ENCODE measurements at regions not wholly inside any gene's neighbourhood (a gene's known extent, or its start where the extent isn't known, plus 50 kb on each side); places are given as distances from the start of the nearest gene placed in this dataset.

DNA sequence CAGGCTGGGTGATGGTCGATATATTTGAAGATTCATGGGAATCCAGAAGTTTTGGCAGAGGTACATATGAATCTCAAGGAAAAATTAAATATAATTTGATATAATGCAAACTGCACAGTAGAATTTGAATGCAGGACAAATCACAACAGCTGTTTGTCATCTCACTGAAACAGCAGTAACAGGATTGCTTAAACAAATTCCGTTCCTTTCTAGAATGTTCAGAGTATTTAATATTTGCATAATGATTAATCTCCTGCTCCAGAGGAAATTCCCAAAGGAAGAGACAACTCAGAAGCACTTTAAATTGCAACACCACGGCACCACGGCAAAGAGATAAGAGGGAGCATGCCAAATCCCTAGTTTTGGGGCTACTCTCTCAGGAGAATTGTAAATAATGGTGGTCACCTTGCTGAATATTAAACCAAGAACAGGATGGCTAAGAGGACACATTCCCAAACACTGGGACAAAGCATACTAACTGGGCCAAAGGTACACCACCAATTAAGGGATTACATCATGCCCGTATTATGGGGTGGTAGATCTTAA is 67.8 kb upstream of the MAP4K3 start (continued):
- TF ChIP-seq NKX3-1 (CRISPR knock-in tag; IDR thresholded peaks at IDR 0.05) (peak; percentile 67; the same call in 1 of the 2 replicates), TCF7 (IDR thresholded peaks at IDR 0.05; ENCODE audit: low read depth) (peak; percentile 74), PPARG (CRISPR knock-in tag; conservative IDR thresholded peaks at IDR 0.05) (peak; percentile 99), GMEB1 (CRISPR knock-in tag; IDR thresholded peaks at IDR 0.05; ENCODE audit: borderline replicate concordance) (peak; percentile 22; the same call in 1 of the 2 replicates), RXRB (CRISPR knock-in tag; IDR thresholded peaks at IDR 0.05; ENCODE audit: borderline replicate concordance) (peak; percentile 86), SKIL (CRISPR knock-in tag; IDR thresholded peaks at IDR 0.05; ENCODE audit: borderline replicate concordance) (peak; percentile 81), MIXL1 (CRISPR knock-in tag; IDR thresholded peaks at IDR 0.05) (peak; percentile 74), SOX5 (CRISPR knock-in tag; IDR thresholded peaks at IDR 0.05; ENCODE audit: borderline replicate concordance) (peak; percentile 73; the same call in 1 of the 2 replicates), ZFP36 (IDR thresholded peaks at IDR 0.05; ENCODE audit: borderline replicate concordance, low read depth, low read length, partially characterized antibody) (no peak), ZFP90 (CRISPR knock-in tag; IDR thresholded peaks at IDR 0.05; ENCODE audit: borderline replicate concordance) (0 out of 2 replicates have a peak, but pooled peaks have one; percentile 14), ZFP1 (CRISPR knock-in tag; IDR thresholded peaks at IDR 0.05) (peak; percentile 44; the same call in 1 of the 2 replicates), TARDBP (CRISPR knock-in tag; IDR thresholded peaks at IDR 0.05) (peak; percentile 55; the same call in 1 of the 2 replicates), ISL2 (CRISPR knock-in tag; IDR thresholded peaks at IDR 0.05) (peak; percentile 90), ATF7 (IDR thresholded peaks at IDR 0.05) (peak; percentile 60; the same call in 1 of the 2 replicates), ATF7 (CRISPR knock-in tag; IDR thresholded peaks at IDR 0.05) (no peak; the same call in 1 of the 2 replicates), POGZ (CRISPR knock-in tag; IDR thresholded peaks at IDR 0.05) (0 out of 2 replicates have a peak, but pooled peaks have one; percentile 19), ARNT2 (CRISPR knock-in tag; IDR thresholded peaks at IDR 0.05; ENCODE audit: low read depth) (peak; percentile 24; the same call in 1 of the 2 replicates), MAX (IDR thresholded peaks at IDR 0.05) (0 out of 2 replicates have a peak, but pooled peaks have one; percentile 17), SAP130 (CRISPR knock-in tag; IDR thresholded peaks at IDR 0.05; ENCODE audit: low read depth) (peak; percentile 44), HMG20B (CRISPR knock-in tag; conservative IDR thresholded peaks at IDR 0.05) (peak; percentile 74), FOXO1 (CRISPR knock-in tag; IDR thresholded peaks at IDR 0.05) (peak; percentile 42; the same call in 1 of the 2 replicates), GFI1 (CRISPR knock-in tag; IDR thresholded peaks at IDR 0.05; ENCODE audit: borderline replicate concordance) (peak; percentile 77), ARID2 (CRISPR knock-in tag; IDR thresholded peaks at IDR 0.05; ENCODE audit: borderline replicate concordance) (0 out of 2 replicates have a peak, but pooled peaks have one; percentile 42), ZNF296 (CRISPR knock-in tag; conservative IDR thresholded peaks at IDR 0.05) (no peak)
- TF ChIP-seq, protein P1, sequence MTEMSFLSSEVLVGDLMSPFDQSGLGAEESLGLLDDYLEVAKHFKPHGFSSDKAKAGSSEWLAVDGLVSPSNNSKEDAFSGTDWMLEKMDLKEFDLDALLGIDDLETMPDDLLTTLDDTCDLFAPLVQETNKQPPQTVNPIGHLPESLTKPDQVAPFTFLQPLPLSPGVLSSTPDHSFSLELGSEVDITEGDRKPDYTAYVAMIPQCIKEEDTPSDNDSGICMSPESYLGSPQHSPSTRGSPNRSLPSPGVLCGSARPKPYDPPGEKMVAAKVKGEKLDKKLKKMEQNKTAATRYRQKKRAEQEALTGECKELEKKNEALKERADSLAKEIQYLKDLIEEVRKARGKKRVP (CRISPR knock-in tag; IDR thresholded peaks at IDR 0.05), result peak in 1 of 2 experiments; percentile 88; a peak in 2 of 4 replicates
- TF ChIP-seq, protein P2, sequence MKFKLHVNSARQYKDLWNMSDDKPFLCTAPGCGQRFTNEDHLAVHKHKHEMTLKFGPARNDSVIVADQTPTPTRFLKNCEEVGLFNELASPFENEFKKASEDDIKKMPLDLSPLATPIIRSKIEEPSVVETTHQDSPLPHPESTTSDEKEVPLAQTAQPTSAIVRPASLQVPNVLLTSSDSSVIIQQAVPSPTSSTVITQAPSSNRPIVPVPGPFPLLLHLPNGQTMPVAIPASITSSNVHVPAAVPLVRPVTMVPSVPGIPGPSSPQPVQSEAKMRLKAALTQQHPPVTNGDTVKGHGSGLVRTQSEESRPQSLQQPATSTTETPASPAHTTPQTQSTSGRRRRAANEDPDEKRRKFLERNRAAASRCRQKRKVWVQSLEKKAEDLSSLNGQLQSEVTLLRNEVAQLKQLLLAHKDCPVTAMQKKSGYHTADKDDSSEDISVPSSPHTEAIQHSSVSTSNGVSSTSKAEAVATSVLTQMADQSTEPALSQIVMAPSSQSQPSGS (CRISPR knock-in tag; IDR thresholded peaks at IDR 0.05), result no peak; the same call in 1 of the 2 replicates
